ENCODE measurements at regions not wholly inside any gene's neighbourhood (a gene's known extent, or its start where the extent isn't known, plus 50 kb on each side); places are given as distances from the start of the nearest gene placed in this dataset.
A peak's percentile ranks its signal among the peaks of the same experiment; 100 is the strongest.
"Not testable (repeated sequence)": the region's sequence is repeated elsewhere in the genome, so short reads cannot be mapped to it uniquely, and the experiment has no call there.

GRCh38 chr15:24146251-24146650, 459.1 kb upstream of the NDN start:
- no peak for DNase-seq (ENCODE audit: low read depth)

GRCh38 chr15:24150542-24150941, 463.4 kb upstream of the NDN start:
- no peak for TF ChIP-seq CTCF (IDR thresholded peaks at IDR 0.05; ENCODE audit: control insufficient read depth, extremely low read depth, insufficient read depth)
- DNase-seq (ENCODE audit: low read depth), result no peak
- H3K4me3 ChIP-seq (ENCODE audit: low read depth, low read length), result no peak overlapping the region

More at GRCh38 chr15:24146251-24146650, 459.1 kb upstream of the NDN start:
- H3K4me3 ChIP-seq (ENCODE audit: low read depth, low read length), result no peak overlapping the region
- TF ChIP-seq CTCF (IDR thresholded peaks at IDR 0.05; ENCODE audit: control insufficient read depth, extremely low read depth, insufficient read depth), result no peak

- DNase-seq (ENCODE audit: low read depth); H3K4me3 ChIP-seq (ENCODE audit: low read depth, low read length): not testable (repeated sequence)
These were observed 471.2 kb upstream of the NDN start for GRCh38 chr15:24158306-24158705.

GRCh38 chr15:24165512-24165911, 478.4 kb upstream of the NDN start:
- H3K4me3 ChIP-seq (ENCODE audit: low read depth, low read length), result not testable (repeated sequence)

GRCh38 chr15:24202297-24202696, 473.3 kb upstream of the NPAP1 start:
- DNase-seq (ENCODE audit: low read depth); H3K4me3 ChIP-seq (ENCODE audit: low read depth, low read length): not testable (repeated sequence)

More at GRCh38 chr15:24165512-24165911, 478.4 kb upstream of the NDN start:
- DNase-seq (ENCODE audit: low read depth), result not testable (repeated sequence)

GRCh38 chr15:24211742-24212476, 463.7 kb upstream of the NPAP1 start:
- H3K4me3 ChIP-seq (ENCODE audit: low read depth, low read length); DNase-seq (ENCODE audit: low read depth): not testable (repeated sequence)

GRCh38 chr15:24223739-24224138, 451.8 kb upstream of the NPAP1 start:
- no peak overlapping the region for H3K4me3 ChIP-seq (ENCODE audit: low read depth, low read length)
- DNase-seq (ENCODE audit: low read depth), result no peak
- TF ChIP-seq CTCF (IDR thresholded peaks at IDR 0.05; ENCODE audit: control insufficient read depth, extremely low read depth, insufficient read depth), result no peak

- no peak for DNase-seq (ENCODE audit: low read depth)
- TF ChIP-seq CTCF (IDR thresholded peaks at IDR 0.05; ENCODE audit: control insufficient read depth, extremely low read depth, insufficient read depth), result no peak
- no peak overlapping the region for H3K4me3 ChIP-seq (ENCODE audit: low read depth, low read length)
These were observed 451.4 kb upstream of the NPAP1 start for GRCh38 chr15:24224161-24224560.

- not testable (repeated sequence) for H3K4me3 ChIP-seq (ENCODE audit: low read depth, low read length); DNase-seq (ENCODE audit: low read depth)
These were observed 446.7 kb upstream of the NPAP1 start for GRCh38 chr15:24228922-24229321.

- H3K4me3 ChIP-seq (ENCODE audit: low read depth, low read length); DNase-seq (ENCODE audit: low read depth): not testable (repeated sequence)
These were observed 442.4 kb upstream of the NPAP1 start for GRCh38 chr15:24233134-24233533.

GRCh38 chr15:24240580-24240979, 435.0 kb upstream of the NPAP1 start:
- DNase-seq (ENCODE audit: low read depth); H3K4me3 ChIP-seq (ENCODE audit: low read depth, low read length): not testable (repeated sequence)

GRCh38 chr15:24259106-24259505, 416.5 kb upstream of the NPAP1 start:
- DNase-seq (ENCODE audit: low read depth), result peak; percentile 17
- not testable (repeated sequence) for H3K4me3 ChIP-seq (ENCODE audit: low read depth, low read length)

GRCh38 chr15:24260407-24260806, 415.2 kb upstream of the NPAP1 start:
- DNase-seq (ENCODE audit: low read depth); H3K4me3 ChIP-seq (ENCODE audit: low read depth, low read length): not testable (repeated sequence)

- H3K4me3 ChIP-seq (ENCODE audit: low read depth, low read length); DNase-seq (ENCODE audit: low read depth): not testable (repeated sequence)
These were observed 414.7 kb upstream of the NPAP1 start for GRCh38 chr15:24260854-24261253.

Data from LNCaP clone FGC (cell line).